ENCODE measurements at regions not wholly inside any gene's neighbourhood (a gene's known extent, or its start where the extent isn't known, plus 50 kb on each side); places are given as distances from the start of the nearest gene placed in this dataset.

DNA sequence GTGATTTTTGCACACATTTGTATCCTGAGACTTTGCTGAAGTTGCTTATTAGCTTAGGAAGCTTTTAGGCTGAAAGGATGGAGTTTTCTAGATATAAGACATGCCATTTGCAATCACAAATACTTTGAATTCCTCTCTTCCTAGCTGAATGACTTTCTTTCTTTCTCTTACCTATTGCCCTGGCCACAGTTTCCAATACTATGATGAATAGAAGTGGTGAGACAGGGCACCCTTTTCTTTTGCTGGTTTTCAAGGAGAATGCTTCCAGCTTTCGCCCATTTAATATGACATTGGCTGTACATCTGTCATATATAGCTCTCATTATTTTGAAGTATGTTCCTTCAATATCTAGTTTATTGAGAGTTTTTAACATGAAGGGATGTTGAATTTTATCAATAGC is 409.6 kb upstream of the EPHA7 start:
- no peak for TF ChIP-seq NFRKB (IDR thresholded peaks at IDR 0.05)
- no peak for TF ChIP-seq TARDBP (IDR thresholded peaks at IDR 0.05)
- TF ChIP-seq ELF4 (IDR thresholded peaks at IDR 0.05), result no peak
- no peak for TF ChIP-seq FOXA1 (IDR thresholded peaks at IDR 0.05)
- no peak for TF ChIP-seq SUZ12 (IDR thresholded peaks at IDR 0.05)
- no peak for TF ChIP-seq ZNF384 (IDR thresholded peaks at IDR 0.05)
